ENCODE measurements at regions not wholly inside any gene's neighbourhood (a gene's known extent, or its start where the extent isn't known, plus 50 kb on each side); places are given as distances from the start of the nearest gene placed in this dataset.
"Not testable (repeated sequence)": the region's sequence is repeated elsewhere in the genome, so short reads cannot be mapped to it uniquely, and the experiment has no call there.

DNA sequence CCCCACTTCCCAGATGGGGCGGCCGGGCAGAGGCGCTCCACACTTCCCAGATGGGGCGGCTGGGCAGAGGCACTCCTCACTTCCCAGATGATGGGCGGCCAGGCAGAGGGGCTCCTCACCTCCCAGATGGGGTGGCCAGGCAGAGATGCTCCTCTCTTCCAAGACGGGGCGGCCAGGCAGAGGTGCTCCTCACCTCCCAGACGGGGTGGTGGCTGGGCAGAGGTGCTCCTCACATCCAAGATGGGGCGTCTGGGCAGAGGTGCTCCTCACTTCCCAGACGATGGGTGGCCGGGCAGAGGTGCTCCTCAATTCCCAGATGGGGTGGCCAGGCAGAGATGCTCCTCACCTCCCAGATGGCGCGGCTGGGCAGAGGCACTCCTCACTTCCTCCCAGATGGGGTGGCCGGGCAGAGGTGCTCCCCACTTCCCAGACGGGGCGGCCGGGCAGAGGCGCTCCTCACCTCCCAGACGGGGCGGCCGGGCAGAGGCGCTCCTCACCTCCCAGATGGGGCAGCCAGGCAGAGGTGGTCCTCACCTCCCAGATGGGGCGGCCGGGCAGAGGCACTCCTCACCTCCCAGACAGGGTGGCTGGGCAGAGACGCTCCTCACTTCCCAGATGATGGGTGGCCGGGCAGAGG, 275.2 kb downstream of the LIPI start:
- H3K9me3 ChIP-seq (ENCODE audit: control insufficient read depth, low read depth, low read length); H3K4me3 ChIP-seq (ENCODE audit: control insufficient read depth in 2 of 3, extremely low read depth in 1 of 3, insufficient read depth in 2 of 3, low read depth in 1 of 3, low read length in 3 of 3); FAIRE-seq; H4K20me1 ChIP-seq (ENCODE audit: control insufficient read depth, extremely low read depth, insufficient read depth, low read length); H3K27me3 ChIP-seq (ENCODE audit: control insufficient read depth, extremely low read depth, insufficient read depth, low read length); H2AFZ ChIP-seq (ENCODE audit: control insufficient read depth, low read length); dilution Hi-C loops (cut with MboI; ENCODE audit: extremely low pct_ligation_motif_present, low sequenced_read_pairs); DNase-seq (ENCODE audit: low read depth, low spot score); H3K9me1 ChIP-seq (ENCODE audit: control insufficient read depth, extremely low read depth, insufficient read depth, low read length); H3K4me2 ChIP-seq (ENCODE audit: control insufficient read depth, extremely low read depth, insufficient read depth, low read depth, low read length); H3K27ac ChIP-seq (ENCODE audit: control insufficient read depth, insufficient read depth, low read length); H3K36me3 ChIP-seq (ENCODE audit: control insufficient read depth in 2 of 2, extremely low read depth in 1 of 2, insufficient read depth in 2 of 2, low read length in 2 of 2); H3K4me1 ChIP-seq (ENCODE audit: control insufficient read depth, extremely low read depth, insufficient read depth, low read length); H3K9ac ChIP-seq (ENCODE audit: control insufficient read depth, extremely low read depth, insufficient read depth, low read length); H3K79me2 ChIP-seq (ENCODE audit: control insufficient read depth, insufficient read depth, low read length): not testable (repeated sequence)

DNA sequence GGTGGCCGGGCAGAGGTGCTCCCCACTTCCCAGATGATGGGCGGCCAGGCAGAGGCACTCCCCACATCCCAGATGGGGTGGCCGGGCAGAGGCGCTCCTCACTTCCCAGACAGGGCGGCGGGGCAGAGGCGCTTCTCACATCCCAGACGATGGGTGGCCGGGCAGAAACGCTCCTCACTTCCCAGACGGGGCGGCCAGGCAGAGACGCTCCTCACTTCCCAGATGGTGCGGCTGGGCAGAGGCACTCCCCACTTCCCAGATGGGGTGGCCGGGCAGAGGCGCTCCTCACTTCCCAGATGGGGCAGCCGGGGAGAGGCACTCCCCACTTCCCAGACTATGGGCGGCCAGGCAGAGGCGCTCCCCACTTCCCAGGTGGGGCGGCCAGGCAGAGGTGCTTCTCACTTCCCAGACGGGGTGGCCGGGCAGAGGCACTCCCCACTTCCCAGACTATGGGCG, 275.8 kb downstream of the LIPI start:
- FAIRE-seq; dilution Hi-C loops (cut with MboI; ENCODE audit: extremely low pct_ligation_motif_present, low sequenced_read_pairs); H3K4me1 ChIP-seq (ENCODE audit: control insufficient read depth, extremely low read depth, insufficient read depth, low read length); H3K9ac ChIP-seq (ENCODE audit: control insufficient read depth, extremely low read depth, insufficient read depth, low read length); H3K4me3 ChIP-seq (ENCODE audit: control insufficient read depth in 2 of 3, extremely low read depth in 1 of 3, insufficient read depth in 2 of 3, low read depth in 1 of 3, low read length in 3 of 3); H3K9me3 ChIP-seq (ENCODE audit: control insufficient read depth, low read depth, low read length); H2AFZ ChIP-seq (ENCODE audit: control insufficient read depth, low read length); H3K9me1 ChIP-seq (ENCODE audit: control insufficient read depth, extremely low read depth, insufficient read depth, low read length); DNase-seq (ENCODE audit: low read depth, low spot score); H3K27me3 ChIP-seq (ENCODE audit: control insufficient read depth, extremely low read depth, insufficient read depth, low read length); H3K36me3 ChIP-seq (ENCODE audit: control insufficient read depth in 2 of 2, extremely low read depth in 1 of 2, insufficient read depth in 2 of 2, low read length in 2 of 2); H3K79me2 ChIP-seq (ENCODE audit: control insufficient read depth, insufficient read depth, low read length); H4K20me1 ChIP-seq (ENCODE audit: control insufficient read depth, extremely low read depth, insufficient read depth, low read length); H3K27ac ChIP-seq (ENCODE audit: control insufficient read depth, insufficient read depth, low read length); H3K4me2 ChIP-seq (ENCODE audit: control insufficient read depth, extremely low read depth, insufficient read depth, low read depth, low read length): not testable (repeated sequence)

DNA sequence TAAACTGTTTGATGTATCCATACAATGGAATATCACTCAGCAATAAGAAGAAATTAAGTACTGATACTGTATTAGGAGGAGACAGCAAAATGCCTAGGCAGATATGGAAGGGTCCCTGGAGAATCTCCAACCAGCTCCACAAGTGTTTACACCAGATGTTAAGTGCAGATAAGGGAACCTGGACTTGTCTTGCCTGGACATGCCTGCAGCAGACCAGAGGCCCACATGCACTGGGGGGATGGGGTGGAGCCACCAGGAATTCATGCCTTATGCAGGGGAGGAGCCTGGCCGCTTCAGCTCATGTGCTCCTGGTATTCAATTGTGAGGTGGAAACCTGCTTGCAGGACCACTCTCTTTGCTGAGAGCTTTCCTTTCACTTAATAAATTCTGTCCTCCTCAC, 287.6 kb downstream of the LIPI start:
- H3K36me3 ChIP-seq (ENCODE audit: control insufficient read depth in 2 of 2, extremely low read depth in 1 of 2, insufficient read depth in 2 of 2, low read length in 2 of 2); H3K4me1 ChIP-seq (ENCODE audit: control insufficient read depth, extremely low read depth, insufficient read depth, low read length); H3K9me1 ChIP-seq (ENCODE audit: control insufficient read depth, extremely low read depth, insufficient read depth, low read length); FAIRE-seq; dilution Hi-C loops (cut with MboI; ENCODE audit: extremely low pct_ligation_motif_present, low sequenced_read_pairs); H2AFZ ChIP-seq (ENCODE audit: control insufficient read depth, low read length); H3K4me3 ChIP-seq (ENCODE audit: control insufficient read depth in 2 of 3, extremely low read depth in 1 of 3, insufficient read depth in 2 of 3, low read depth in 1 of 3, low read length in 3 of 3); H3K27ac ChIP-seq (ENCODE audit: control insufficient read depth, insufficient read depth, low read length); H3K27me3 ChIP-seq (ENCODE audit: control insufficient read depth, extremely low read depth, insufficient read depth, low read length); DNase-seq (ENCODE audit: low read depth, low spot score); H3K9me3 ChIP-seq (ENCODE audit: control insufficient read depth, low read depth, low read length); H3K4me2 ChIP-seq (ENCODE audit: control insufficient read depth, extremely low read depth, insufficient read depth, low read depth, low read length); H3K79me2 ChIP-seq (ENCODE audit: control insufficient read depth, insufficient read depth, low read length); H3K9ac ChIP-seq (ENCODE audit: control insufficient read depth, extremely low read depth, insufficient read depth, low read length); H4K20me1 ChIP-seq (ENCODE audit: control insufficient read depth, extremely low read depth, insufficient read depth, low read length): not testable (repeated sequence)

DNA sequence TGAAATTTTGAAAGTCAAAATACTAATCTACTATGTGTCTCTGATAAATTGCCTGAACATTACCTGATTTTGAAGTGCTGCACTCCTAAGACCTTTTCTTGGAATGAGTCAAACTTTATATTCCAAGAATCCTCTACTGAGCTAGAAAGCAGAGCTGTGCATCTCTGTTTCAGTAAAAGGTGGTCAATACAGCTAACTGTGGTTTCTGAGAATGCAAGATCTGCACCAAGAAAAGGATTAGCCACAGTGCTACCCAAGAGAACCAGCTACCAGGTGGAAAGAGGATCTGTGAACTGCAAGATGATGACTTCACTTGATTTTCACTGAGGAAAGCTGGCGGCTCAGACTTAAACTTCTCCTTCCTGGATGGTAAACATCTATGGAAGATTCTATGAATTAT, 289.3 kb downstream of the LIPI start:
- H4K20me1 ChIP-seq (ENCODE audit: control insufficient read depth, extremely low read depth, insufficient read depth, low read length); H3K27me3 ChIP-seq (ENCODE audit: control insufficient read depth, extremely low read depth, insufficient read depth, low read length); H3K9me3 ChIP-seq (ENCODE audit: control insufficient read depth, low read depth, low read length); DNase-seq (ENCODE audit: low read depth, low spot score); H3K9me1 ChIP-seq (ENCODE audit: control insufficient read depth, extremely low read depth, insufficient read depth, low read length); dilution Hi-C loops (cut with MboI; ENCODE audit: extremely low pct_ligation_motif_present, low sequenced_read_pairs); FAIRE-seq; H3K4me3 ChIP-seq (ENCODE audit: control insufficient read depth in 2 of 3, extremely low read depth in 1 of 3, insufficient read depth in 2 of 3, low read depth in 1 of 3, low read length in 3 of 3); H3K4me2 ChIP-seq (ENCODE audit: control insufficient read depth, extremely low read depth, insufficient read depth, low read depth, low read length); H2AFZ ChIP-seq (ENCODE audit: control insufficient read depth, low read length); H3K79me2 ChIP-seq (ENCODE audit: control insufficient read depth, insufficient read depth, low read length); H3K36me3 ChIP-seq (ENCODE audit: control insufficient read depth in 2 of 2, extremely low read depth in 1 of 2, insufficient read depth in 2 of 2, low read length in 2 of 2); H3K27ac ChIP-seq (ENCODE audit: control insufficient read depth, insufficient read depth, low read length); H3K4me1 ChIP-seq (ENCODE audit: control insufficient read depth, extremely low read depth, insufficient read depth, low read length); H3K9ac ChIP-seq (ENCODE audit: control insufficient read depth, extremely low read depth, insufficient read depth, low read length): not testable (repeated sequence)

DNA sequence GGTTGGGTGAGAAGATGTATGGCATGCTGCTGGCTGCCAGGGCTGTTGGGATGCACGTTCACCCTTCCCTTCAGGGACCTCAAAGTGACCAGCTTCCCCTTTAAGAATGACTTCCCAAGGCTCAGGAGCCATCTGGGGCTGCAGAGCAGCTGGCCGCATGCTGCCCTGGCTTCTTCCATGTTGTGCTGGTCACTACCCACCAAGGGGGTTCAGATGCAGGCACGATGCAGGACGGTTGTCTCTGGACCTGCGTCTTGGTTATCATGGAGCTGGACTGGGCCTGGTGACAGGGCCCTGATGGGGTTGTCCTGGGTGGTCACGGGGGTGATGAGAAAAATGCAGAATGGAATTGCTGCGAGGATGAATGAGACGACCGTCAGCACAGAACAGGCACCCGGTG, 297.8 kb downstream of the POTED start:
- H3K79me2 ChIP-seq (ENCODE audit: control insufficient read depth, insufficient read depth, low read length); H4K20me1 ChIP-seq (ENCODE audit: control insufficient read depth, extremely low read depth, insufficient read depth, low read length); H3K9me1 ChIP-seq (ENCODE audit: control insufficient read depth, extremely low read depth, insufficient read depth, low read length); FAIRE-seq; H3K4me1 ChIP-seq (ENCODE audit: control insufficient read depth, extremely low read depth, insufficient read depth, low read length); H3K27ac ChIP-seq (ENCODE audit: control insufficient read depth, insufficient read depth, low read length); H3K9ac ChIP-seq (ENCODE audit: control insufficient read depth, extremely low read depth, insufficient read depth, low read length); H3K27me3 ChIP-seq (ENCODE audit: control insufficient read depth, extremely low read depth, insufficient read depth, low read length); H3K4me2 ChIP-seq (ENCODE audit: control insufficient read depth, extremely low read depth, insufficient read depth, low read depth, low read length); H3K36me3 ChIP-seq (ENCODE audit: control insufficient read depth in 2 of 2, extremely low read depth in 1 of 2, insufficient read depth in 2 of 2, low read length in 2 of 2); H3K9me3 ChIP-seq (ENCODE audit: control insufficient read depth, low read depth, low read length); H2AFZ ChIP-seq (ENCODE audit: control insufficient read depth, low read length); dilution Hi-C loops (cut with MboI; ENCODE audit: extremely low pct_ligation_motif_present, low sequenced_read_pairs); DNase-seq (ENCODE audit: low read depth, low spot score); H3K4me3 ChIP-seq (ENCODE audit: control insufficient read depth in 2 of 3, extremely low read depth in 1 of 3, insufficient read depth in 2 of 3, low read depth in 1 of 3, low read length in 3 of 3): not testable (repeated sequence)

Data from keratinocyte (primary cell).